H9 (cell line): ENCODE measurements at regions not wholly inside any gene's neighbourhood (a gene's known extent, or its start where the extent isn't known, plus 50 kb on each side); places are given as distances from the start of the nearest gene placed in this dataset.

ENCODE experiments used
- DNase-seq: peaks from one replicate; pipeline ENCODE4 v3.0.0-alpha.2; 2017
- H2AFZ ChIP-seq: one replicate; pipeline ENCODE4 v1.6.1; 2013; ENCODE audit warnings: mild to moderate bottlenecking, low read length, control low read depth, moderate library complexity
- H2AK5ac ChIP-seq: 2 replicates; pipeline ENCODE4 v1.6.1; 2013; ENCODE audit warnings: low read length, control low read depth, mixed read lengths; ENCODE audit not compliant: insufficient read length
- H2BK120ac ChIP-seq: one replicate; pipeline ENCODE4 v1.6.1; 2013; ENCODE audit warnings: low read depth, mild to moderate bottlenecking, low read length, control low read depth, inconsistent platforms; ENCODE audit not compliant: poor library complexity, severe bottlenecking
- H2BK12ac ChIP-seq: 2 replicates; pipeline ENCODE4 v1.6.1; 2013; ENCODE audit warnings: low read length, control low read depth, mixed read lengths, low read depth; ENCODE audit not compliant: insufficient read length
- H2BK15ac ChIP-seq: 2 replicates; pipeline ENCODE4 v1.6.1; 2013; ENCODE audit warnings: low read depth, low read length, control low read depth
- H2BK20ac ChIP-seq: one replicate; pipeline ENCODE4 v1.6.1; 2013; ENCODE audit warnings: low read depth, mild to moderate bottlenecking, low read length, control low read depth, inconsistent platforms; ENCODE audit not compliant: poor library complexity, severe bottlenecking
- H2BK5ac ChIP-seq: 2 replicates; pipeline ENCODE4 v1.6.1; 2013; ENCODE audit warnings: low read length, control low read depth, mixed read lengths; ENCODE audit not compliant: insufficient read length
- H3K14ac ChIP-seq: 2 replicates; pipeline ENCODE4 v1.6.1; 2013; ENCODE audit warnings: low read length, control low read depth; ENCODE audit not compliant: insufficient read depth
- H3K18ac ChIP-seq: 2 replicates; pipeline ENCODE4 v1.6.1; 2013; ENCODE audit warnings: low read depth, mild to moderate bottlenecking, mixed read lengths, low read length, control low read depth; ENCODE audit not compliant: insufficient read length
- H3K23ac ChIP-seq: 2 replicates; pipeline ENCODE4 v1.6.1; 2013; ENCODE audit warnings: low read length, control low read depth, mixed read lengths, low read depth; ENCODE audit not compliant: insufficient read length
- H3K23me2 ChIP-seq: 2 replicates; pipeline ENCODE4 v1.6.1; 2013; ENCODE audit warnings: low read depth, mild to moderate bottlenecking, mixed read lengths, low read length, control low read depth; ENCODE audit not compliant: insufficient read length, poor library complexity, severe bottlenecking
- H3K27ac ChIP-seq: 2 replicates; pipeline ENCODE4 v1.5.1; 2013; ENCODE audit warnings: low read length, control low read depth, mixed read lengths, low read depth; ENCODE audit not compliant: insufficient read length
- H3K27me3 ChIP-seq: 2 replicates; pipeline ENCODE4 v1.6.1; 2013; ENCODE audit warnings: low read length, control low read depth, inconsistent platforms; ENCODE audit not compliant: insufficient read depth
- H3K4ac ChIP-seq: 2 replicates; pipeline ENCODE4 v1.6.1; 2013; ENCODE audit warnings: low read depth, mild to moderate bottlenecking, control low read depth, inconsistent platforms, low read length, moderate library complexity
- H3K4me1 ChIP-seq: 2 replicates; pipeline ENCODE4 v1.6.1; 2013; ENCODE audit warnings: low read length, control low read depth, inconsistent platforms; ENCODE audit not compliant: insufficient read depth
- H3K4me2 ChIP-seq: 2 replicates; pipeline ENCODE4 v1.6.1; 2013; ENCODE audit warnings: low read length, control low read depth, mixed read lengths; ENCODE audit not compliant: insufficient read length, insufficient read depth
- H3K56ac ChIP-seq: 2 replicates; pipeline ENCODE4 v1.6.1; 2013; ENCODE audit warnings: low read depth, mild to moderate bottlenecking, mixed read lengths, low read length, control low read depth; ENCODE audit not compliant: insufficient read length
- H3K79me1 ChIP-seq: 2 replicates; pipeline ENCODE4 v1.6.1; 2013; ENCODE audit warnings: low read depth, mild to moderate bottlenecking, moderate library complexity, low read length, control low read depth, inconsistent platforms; ENCODE audit not compliant: insufficient read depth, poor library complexity, severe bottlenecking
- H3K79me2 ChIP-seq: 2 replicates; pipeline ENCODE4 v1.6.1; 2013; ENCODE audit warnings: low read length, control low read depth, inconsistent platforms; ENCODE audit not compliant: insufficient read depth
- H3K9ac ChIP-seq: 2 replicates; pipeline ENCODE4 v1.6.1; 2013; ENCODE audit warnings: low read length, control low read depth, mixed read lengths; ENCODE audit not compliant: insufficient read length; ENCODE audit errors: extremely low read depth
- H3K9me3 ChIP-seq: one replicate; pipeline ENCODE4 v1.6.1; 2013; ENCODE audit warnings: low read depth, low read length, inconsistent platforms; ENCODE audit not compliant: control insufficient read depth
- H3T11ph ChIP-seq: one replicate; pipeline ENCODE4 v1.6.1; 2013; ENCODE audit warnings: mild to moderate bottlenecking, low read length, control low read depth, inconsistent platforms
- H4K20me1 ChIP-seq: one replicate; pipeline ENCODE4 v1.6.1; 2013; ENCODE audit not compliant: control insufficient read depth, insufficient read length, insufficient read depth
- H4K5ac ChIP-seq: 2 replicates; pipeline ENCODE4 v1.6.1; 2013; ENCODE audit warnings: low read depth, mild to moderate bottlenecking, mixed read lengths, low read length, control low read depth; ENCODE audit not compliant: insufficient read length
- H4K8ac ChIP-seq: replicated peaks from 2 replicates; pipeline ENCODE4 v1.6.1; 2013; ENCODE audit warnings: low read length, control low read depth, mixed read lengths, low read depth; ENCODE audit not compliant: insufficient read length
- H4K91ac ChIP-seq: 2 replicates; pipeline ENCODE4 v1.6.1; 2013; ENCODE audit warnings: low read depth, mild to moderate bottlenecking, moderate library complexity, mixed read lengths, low read length, control low read depth; ENCODE audit not compliant: insufficient read length
- H3K27ac Mint-ChIP-seq, 3 experiments: 2 replicates in 2 of 3; 3 replicates in 1 of 3; pipeline ENCODE4 v1.8.0; 2020 to 2021; ENCODE audit warnings: mixed read lengths in 3 of 3, mild to moderate bottlenecking in 1 of 3, moderate library complexity in 1 of 3
- H3K27me3 Mint-ChIP-seq: 2 replicates; pipeline ENCODE4 v1.8.0; 2021; ENCODE audit warnings: low read depth, mild to moderate bottlenecking, moderate library complexity, mixed read lengths
- H3K36me3 Mint-ChIP-seq, 3 experiments: 2 replicates in 2 of 3; 3 replicates in 1 of 3; pipeline ENCODE4 v1.8.0; 2020 to 2021; ENCODE audit warnings: low read depth in 3 of 3, mixed read lengths in 3 of 3; ENCODE audit not compliant: insufficient read depth in 1 of 3
- H3K4me1 Mint-ChIP-seq, 2 experiments: 2 replicates each; pipeline ENCODE4 v1.8.0; 2020; ENCODE audit warnings: mixed read lengths in 2 of 2
- H3K4me3 Mint-ChIP-seq, 2 experiments: 2 replicates in 1 of 2; 3 replicates in 1 of 2; pipeline ENCODE4 v1.8.0; 2020 to 2021; ENCODE audit warnings: mild to moderate bottlenecking in 2 of 2, mixed read lengths in 2 of 2, moderate library complexity in 1 of 2
- H3K9me3 Mint-ChIP-seq, 2 experiments: 2 replicates in 1 of 2; 3 replicates in 1 of 2; pipeline ENCODE4 v1.8.0; 2020; ENCODE audit warnings: mild to moderate bottlenecking in 2 of 2, mixed read lengths in 2 of 2, moderate library complexity in 1 of 2
- CTCF ChIP-seq: fragments of 200-600 bp; sonication (generic); conservative IDR thresholded peaks from 3 replicates; pipeline ENCODE4 v1.8.0; 2021; ENCODE audit warnings: antibody characterized with exemption, mild to moderate bottlenecking
- WGBS: extraction: QIAGEN DNeasy Blood & Tissue Kit; methylation state at CpG from one replicate; pipeline ENCODE4 v1.1.7; 2013; ENCODE audit warnings: missing lambda C conversion rate, low lambda C conversion rate, mixed read lengths; ENCODE audit not compliant: insufficient read length; ENCODE audit errors: extremely low coverage; 5-methylcytosine and 5-hydroxymethylcytosine counted together

GRCh38 chr1:58338081-58338480 is 208.4 kb downstream of the OMA1 start:
- Histone ChIP-seq H3K27ac (no peak overlapping the region), H2BK20ac (no peak overlapping the region), H2AFZ (no peak overlapping the region), H4K8ac (no peak overlapping the region), H3T11ph (no peak overlapping the region), H4K5ac (no peak overlapping the region), H3K18ac (no peak overlapping the region), H4K20me1 (no peaks in the 10 kb centered on the region), H3K27me3 (no peaks in the 10 kb centered on the region), H3K4me1 (no peaks in the 10 kb centered on the region), H3K79me2 (no peaks in the 10 kb centered on the region), H2AK5ac (no peak overlapping the region), H3K23ac (no peak overlapping the region), H3K14ac (no peak overlapping the region), H2BK5ac (no peak overlapping the region), H3K4me2 (no peak overlapping the region), H3K9ac (no peak overlapping the region), H2BK12ac (no peak overlapping the region), H3K56ac (no peak overlapping the region), H2BK120ac (no peak overlapping the region), H3K79me1 (no peaks in the 10 kb centered on the region), H3K23me2 (no peaks in the 10 kb centered on the region), H3K9me3 (no peaks in the 10 kb centered on the region), H2BK15ac (no peak overlapping the region), H4K91ac (no peak overlapping the region), H3K4ac (no peak overlapping the region)
- Mint-ChIP-seq H3K4me3 (no peak overlapping the region), H3K27ac (no peak overlapping the region), H3K9me3 (no peaks in the 10 kb centered on the region), H3K27me3 (no peaks in the 10 kb centered on the region; the same call in 1 of the 2 replicates), H3K36me3 (no peaks in the 10 kb centered on the region), H3K4me1 (peaks cover 5 to 12% of the 10 kb centered on the region in 2 experiments; a peak in 3 of 4 replicates)
- WGBS, result no CpG with 5 or more reads among the region's 1 CpG
- no peak for TF ChIP-seq CTCF
- DNase-seq, result no peak
